Kidney epithelial cell (primary cell): ENCODE measurements at regions not wholly inside any gene's neighbourhood (a gene's known extent, or its start where the extent isn't known, plus 50 kb on each side); places are given as distances from the start of the nearest gene placed in this dataset.

Experiments
- DNase-seq: peaks from one replicate; pipeline ENCODE4 v3.0.0-alpha.2; 2010; ENCODE audit warnings: low read depth
- H3K27me3 ChIP-seq: 2 replicates; pipeline ENCODE4 v1.6.0; 2011; ENCODE audit warnings: low read length; ENCODE audit not compliant: control insufficient read depth, insufficient read depth
- H3K36me3 ChIP-seq: 2 replicates; pipeline ENCODE4 v1.5.1; 2011; ENCODE audit warnings: low read length; ENCODE audit not compliant: control insufficient read depth, insufficient read depth
- H3K4me3 ChIP-seq: 2 replicates; pipeline ENCODE4 v1.5.1; 2011; ENCODE audit warnings: low read depth, mild to moderate bottlenecking, control low read depth, low read length
- TF ChIP-seq, protein P1 (sequence below): IDR thresholded peaks from 2 replicates; pipeline ENCODE4 v1.5.1; 2011; ENCODE audit warnings: mild to moderate bottlenecking, moderate library complexity, low read length, control low read depth, inconsistent platforms; ENCODE audit not compliant: insufficient read depth, poor library complexity, severe bottlenecking

DNA sequence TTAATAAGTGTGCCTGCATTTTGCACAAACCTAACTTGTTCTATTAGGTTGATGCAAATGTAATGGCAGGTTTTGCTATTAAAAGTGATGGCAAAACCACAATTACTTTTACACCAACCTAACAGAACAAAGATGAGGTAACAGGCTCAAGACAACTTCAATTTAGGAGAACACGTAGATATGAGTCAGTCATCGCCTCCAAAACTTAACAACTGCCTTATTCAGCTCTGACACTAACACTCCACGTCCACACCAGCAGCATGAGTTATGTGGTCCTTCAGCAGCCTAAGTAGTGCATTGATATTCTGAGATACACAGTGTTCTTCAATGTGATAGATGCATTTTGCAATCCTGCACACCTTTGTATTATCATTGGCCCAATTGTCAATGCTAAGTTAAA, 1175.1 kb upstream of the ACVR2A start:
- DNase-seq = no peak
- TF ChIP-seq, protein P1, sequence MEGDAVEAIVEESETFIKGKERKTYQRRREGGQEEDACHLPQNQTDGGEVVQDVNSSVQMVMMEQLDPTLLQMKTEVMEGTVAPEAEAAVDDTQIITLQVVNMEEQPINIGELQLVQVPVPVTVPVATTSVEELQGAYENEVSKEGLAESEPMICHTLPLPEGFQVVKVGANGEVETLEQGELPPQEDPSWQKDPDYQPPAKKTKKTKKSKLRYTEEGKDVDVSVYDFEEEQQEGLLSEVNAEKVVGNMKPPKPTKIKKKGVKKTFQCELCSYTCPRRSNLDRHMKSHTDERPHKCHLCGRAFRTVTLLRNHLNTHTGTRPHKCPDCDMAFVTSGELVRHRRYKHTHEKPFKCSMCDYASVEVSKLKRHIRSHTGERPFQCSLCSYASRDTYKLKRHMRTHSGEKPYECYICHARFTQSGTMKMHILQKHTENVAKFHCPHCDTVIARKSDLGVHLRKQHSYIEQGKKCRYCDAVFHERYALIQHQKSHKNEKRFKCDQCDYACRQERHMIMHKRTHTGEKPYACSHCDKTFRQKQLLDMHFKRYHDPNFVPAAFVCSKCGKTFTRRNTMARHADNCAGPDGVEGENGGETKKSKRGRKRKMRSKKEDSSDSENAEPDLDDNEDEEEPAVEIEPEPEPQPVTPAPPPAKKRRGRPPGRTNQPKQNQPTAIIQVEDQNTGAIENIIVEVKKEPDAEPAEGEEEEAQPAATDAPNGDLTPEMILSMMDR = no peak
- Histone ChIP-seq H3K36me3 (no peaks in the 10 kb centered on the region), H3K4me3 (no peak overlapping the region), H3K27me3 (no peaks in the 10 kb centered on the region)

- TF ChIP-seq, protein P1 = no peak
- Histone ChIP-seq H3K4me3 (no peak overlapping the region), H3K27me3 (no peaks in the 10 kb centered on the region), H3K36me3 (no peaks in the 10 kb centered on the region)
- no peak for DNase-seq
Observed at GRCh38 chr2:146666340-146666739, 1178.5 kb upstream of the ACVR2A start.

DNA sequence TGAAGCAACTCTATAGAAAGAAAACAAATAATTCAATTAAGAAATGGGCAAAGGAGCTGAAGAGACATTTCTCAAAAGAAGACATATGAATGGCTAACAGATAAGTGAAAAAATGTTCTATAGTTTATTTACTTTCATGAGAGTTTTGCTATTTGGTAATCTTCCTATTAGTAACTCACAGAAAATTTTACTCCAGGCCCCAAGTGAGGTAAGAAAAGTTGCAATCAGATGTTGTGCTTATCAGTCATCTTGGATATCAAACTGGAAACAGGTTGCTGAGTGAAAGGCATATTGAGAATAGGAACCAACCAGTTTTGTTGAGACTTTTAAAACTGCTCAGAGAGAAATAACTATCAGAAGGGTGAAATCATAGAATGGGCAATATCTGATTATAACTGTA, 1179.0 kb upstream of the ACVR2A start:
- H3K36me3 ChIP-seq = no peaks in the 10 kb centered on the region
- H3K4me3 ChIP-seq = no peak overlapping the region
- H3K27me3 ChIP-seq = no peaks in the 10 kb centered on the region
- no peak for DNase-seq
- TF ChIP-seq, protein P1 = no peak

DNA sequence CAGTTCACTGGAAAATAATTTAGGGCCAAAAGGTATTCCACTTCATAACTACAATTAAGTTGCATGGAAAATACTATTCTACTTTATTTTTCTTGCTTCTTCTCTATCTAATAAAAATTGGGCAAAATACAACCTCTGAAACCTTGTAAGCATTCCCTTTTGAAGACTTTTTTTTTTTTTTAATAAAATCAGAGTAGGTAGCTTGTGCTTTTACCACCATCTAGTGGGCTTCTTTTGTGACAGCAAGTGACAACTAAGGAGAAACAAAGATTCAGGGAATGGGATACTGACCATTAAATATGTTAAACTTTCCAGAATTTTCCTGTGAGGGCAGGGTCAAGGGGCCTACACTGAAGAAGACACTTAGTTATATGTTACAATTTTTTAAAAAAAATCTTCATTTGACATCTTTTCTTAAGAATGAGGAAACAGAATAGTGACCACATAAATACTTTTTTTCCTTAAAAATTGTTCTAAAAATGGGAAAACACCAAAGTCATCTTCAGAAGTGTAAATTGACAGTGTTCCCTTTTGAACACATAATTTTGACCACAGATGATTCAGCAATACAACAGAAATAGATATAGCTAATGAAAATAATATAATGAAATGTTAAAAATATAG, 1183.2 kb upstream of the ACVR2A start:
- H3K4me3 ChIP-seq = no peak overlapping the region
- H3K36me3 ChIP-seq = no peaks in the 10 kb centered on the region
- TF ChIP-seq, protein P1 = peak; percentile 73
- no peak for DNase-seq
- no peaks in the 10 kb centered on the region for H3K27me3 ChIP-seq

DNA sequence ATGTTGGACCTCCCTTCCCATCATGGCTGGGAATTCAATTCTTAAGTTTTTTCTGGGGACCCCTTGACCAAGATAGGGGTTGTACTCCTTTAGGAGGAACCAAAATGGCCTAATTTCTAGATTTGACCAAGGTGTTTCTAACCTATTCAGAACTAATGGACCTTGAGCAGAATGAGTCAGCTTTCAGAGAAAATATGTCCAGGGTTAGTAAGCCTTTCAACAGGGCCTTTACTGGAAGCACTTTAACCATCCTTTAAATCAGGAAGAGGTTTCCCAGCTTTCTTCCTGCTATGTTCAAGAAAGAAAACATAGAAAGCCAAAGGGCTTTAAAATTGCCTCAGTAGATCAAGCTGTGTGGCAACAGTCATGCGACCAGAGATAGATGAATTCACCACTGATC, 1184.9 kb upstream of the ACVR2A start:
- TF ChIP-seq, protein P1 = no peak
- Histone ChIP-seq H3K27me3 (no peaks in the 10 kb centered on the region), H3K36me3 (no peaks in the 10 kb centered on the region), H3K4me3 (no peak overlapping the region)
- no peak for DNase-seq

DNA sequence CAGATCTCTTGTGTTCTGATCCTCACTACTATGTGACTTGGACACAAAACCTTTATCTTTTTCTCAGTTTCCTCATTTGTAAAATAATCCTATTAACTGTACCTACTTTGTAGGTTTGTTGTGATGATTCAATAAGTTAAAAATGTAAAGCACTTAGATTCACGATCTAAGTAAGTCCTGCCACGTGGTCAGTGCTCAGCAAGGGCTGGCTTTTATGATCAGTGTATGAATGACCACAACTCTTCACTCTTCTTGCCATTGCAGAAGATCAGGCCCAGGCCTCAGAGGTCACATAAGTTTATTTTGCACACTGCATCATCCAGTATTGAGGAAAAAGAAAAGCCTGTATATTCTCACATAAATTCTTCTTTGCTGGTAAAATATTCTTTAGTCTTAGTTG, 1192.5 kb upstream of the ACVR2A start:
- TF ChIP-seq, protein P1 = no peak
- DNase-seq = no peak
- H3K27me3 ChIP-seq = no peaks in the 10 kb centered on the region
- no peak overlapping the region for H3K4me3 ChIP-seq
- H3K36me3 ChIP-seq = no peaks in the 10 kb centered on the region
